Caco-2 (cell line): ENCODE measurements at regions not wholly inside any gene's neighbourhood (a gene's known extent, or its start where the extent isn't known, plus 50 kb on each side); places are given as distances from the start of the nearest gene placed in this dataset.

Source experiments
- BruUV-seq: library from RNA; stranded (reverse); fragments of 400-500 nt; replicated peaks from 2 replicates; lab custom pipeline; 2021; lab: Mats Ljungman, UMichigan
- CTCF ChIA-PET: fragments of 300-600 bp; sonication (Branson Sonifier 250); formaldehyde crosslinking; loops from one replicate; lab custom pipeline; 2022; ENCODE audit warnings: antibody characterized with exemption; lab: Charles Lee
- POLR2A ChIA-PET: fragments of 300-600 bp; sonication (Branson Sonifier 250); formaldehyde crosslinking; loops from one replicate; lab custom pipeline; 2022; ENCODE audit warnings: antibody characterized with exemption; lab: Charles Lee
- DNase-seq, 2 experiments: peaks; one replicate each; pipeline versions ENCODE4 v3.0.0 to v3.0.0-alpha.2; 2020 to 2022
- H3K27me3 ChIP-seq: replicated peaks from 2 replicates; pipeline ENCODE4 v1.6.0; 2011; ENCODE audit warnings: low read length; ENCODE audit not compliant: control insufficient read depth, insufficient read depth
- H3K36me3 ChIP-seq: 2 replicates; pipeline ENCODE4 v1.5.1; 2011; ENCODE audit warnings: low read length; ENCODE audit not compliant: control insufficient read depth, insufficient read depth
- H3K4me1 ChIP-seq: fragments of 250-450 bp; sonication (Bioruptor Pico); 2 replicates; pipeline ENCODE4 v1.5.1; 2020; ENCODE audit warnings: mild to moderate bottlenecking
- H3K4me3 ChIP-seq: 2 replicates; pipeline ENCODE4 v1.5.1; 2011; ENCODE audit warnings: low read depth, mild to moderate bottlenecking, control low read depth, low read length
- H3K9me3 ChIP-seq: fragments of 250-450 bp; sonication (Bioruptor Pico); 2 replicates; pipeline ENCODE4 v1.5.1; 2020; ENCODE audit warnings: mild to moderate bottlenecking, moderate library complexity
- H3K27ac Mint-ChIP-seq: one replicate; pipeline ENCODE4 v1.8.0; 2022; ENCODE audit warnings: mixed read lengths; ENCODE audit not compliant: unreplicated experiment
- H3K27me3 Mint-ChIP-seq: one replicate; pipeline ENCODE4 v1.8.0; 2022; ENCODE audit warnings: mixed read lengths; ENCODE audit not compliant: insufficient read depth, unreplicated experiment
- H3K36me3 Mint-ChIP-seq: one replicate; pipeline ENCODE4 v1.8.0; 2022; ENCODE audit warnings: mild to moderate bottlenecking, mixed read lengths; ENCODE audit not compliant: insufficient read depth, unreplicated experiment
- H3K4me1 Mint-ChIP-seq: one replicate; pipeline ENCODE4 v1.8.0; 2022; ENCODE audit warnings: low read depth, mixed read lengths; ENCODE audit not compliant: unreplicated experiment
- H3K4me3 Mint-ChIP-seq: one replicate; pipeline ENCODE4 v1.8.0; 2022; ENCODE audit warnings: mild to moderate bottlenecking, moderate library complexity, mixed read lengths; ENCODE audit not compliant: unreplicated experiment
- H3K9me3 Mint-ChIP-seq: one replicate; pipeline ENCODE4 v1.8.0; 2022; ENCODE audit warnings: mixed read lengths; ENCODE audit not compliant: unreplicated experiment
- intact Hi-C: fragments of 100-400 bp; cut with micrococcal nuclease; formaldehyde crosslinking; loops from one replicate; pipeline ENCODE4 v1.10.0; 2022; ENCODE audit not compliant: unreplicated experiment
- TF ChIP-seq, protein P1 (sequence below), 2 experiments: fragments of 200-600 bp in 1 of 2; IDR thresholded peaks; 1 replicate in 1 of 2; 2 replicates in 1 of 2; pipeline versions ENCODE4 v1.5.1 to v1.8.0; 2011 to 2022; ENCODE audit warnings: antibody characterized with exemption in 1 of 2, control low read depth in 1 of 2, inconsistent platforms in 1 of 2, low read depth in 1 of 2, low read length in 1 of 2, mild to moderate bottlenecking in 1 of 2, moderate library complexity in 1 of 2; ENCODE audit not compliant: insufficient read depth in 1 of 2, severe bottlenecking in 1 of 2, unreplicated experiment in 1 of 2

DNA sequence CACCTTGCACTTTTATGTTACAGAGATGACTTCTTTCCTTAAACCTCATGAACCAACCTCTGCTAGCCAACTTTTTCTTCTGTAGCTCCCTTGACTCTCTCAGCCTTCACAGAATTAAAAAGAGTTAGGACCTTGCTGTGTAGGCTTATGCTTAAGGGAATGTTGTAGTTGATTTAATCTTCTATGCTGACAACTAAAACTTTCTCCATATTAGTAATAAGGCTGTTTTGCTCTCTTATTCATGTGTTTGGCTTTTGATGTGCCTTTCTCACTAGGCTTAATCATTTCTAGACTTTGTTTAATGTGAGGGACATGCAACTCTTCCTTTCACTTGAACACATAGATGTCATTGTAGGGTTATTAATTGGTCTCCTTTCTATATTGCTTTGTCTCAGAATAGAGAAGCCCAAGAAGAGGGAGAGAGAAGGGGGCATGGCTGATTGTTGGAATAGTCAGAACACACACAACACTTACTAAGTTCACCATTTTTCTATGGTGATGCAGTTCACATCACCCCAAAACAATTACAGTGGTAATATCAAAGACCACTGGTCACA lies 509.5 kb downstream of the UQCRFS1 start:
- Mint-ChIP-seq H3K4me3 (no peak overlapping the region), H3K27ac (no peak overlapping the region), H3K9me3 (peaks cover 18% of the 10 kb centered on the region), H3K36me3 (no peaks in the 10 kb centered on the region), H3K4me1 (no peaks in the 10 kb centered on the region), H3K27me3 (no peaks in the 10 kb centered on the region)
- intact Hi-C loops, result no loop called here
- TF ChIP-seq, protein P1, sequence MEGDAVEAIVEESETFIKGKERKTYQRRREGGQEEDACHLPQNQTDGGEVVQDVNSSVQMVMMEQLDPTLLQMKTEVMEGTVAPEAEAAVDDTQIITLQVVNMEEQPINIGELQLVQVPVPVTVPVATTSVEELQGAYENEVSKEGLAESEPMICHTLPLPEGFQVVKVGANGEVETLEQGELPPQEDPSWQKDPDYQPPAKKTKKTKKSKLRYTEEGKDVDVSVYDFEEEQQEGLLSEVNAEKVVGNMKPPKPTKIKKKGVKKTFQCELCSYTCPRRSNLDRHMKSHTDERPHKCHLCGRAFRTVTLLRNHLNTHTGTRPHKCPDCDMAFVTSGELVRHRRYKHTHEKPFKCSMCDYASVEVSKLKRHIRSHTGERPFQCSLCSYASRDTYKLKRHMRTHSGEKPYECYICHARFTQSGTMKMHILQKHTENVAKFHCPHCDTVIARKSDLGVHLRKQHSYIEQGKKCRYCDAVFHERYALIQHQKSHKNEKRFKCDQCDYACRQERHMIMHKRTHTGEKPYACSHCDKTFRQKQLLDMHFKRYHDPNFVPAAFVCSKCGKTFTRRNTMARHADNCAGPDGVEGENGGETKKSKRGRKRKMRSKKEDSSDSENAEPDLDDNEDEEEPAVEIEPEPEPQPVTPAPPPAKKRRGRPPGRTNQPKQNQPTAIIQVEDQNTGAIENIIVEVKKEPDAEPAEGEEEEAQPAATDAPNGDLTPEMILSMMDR (IDR thresholded peaks at IDR 0.05; ENCODE audit: insufficient read depth in 1 of 2, low read depth in 1 of 2, low read length in 1 of 2, severe bottlenecking in 1 of 2, unreplicated experiment in 1 of 2), result no peak
- H3K4me1 ChIP-seq, result no peaks in the 10 kb centered on the region
- no peaks in the 10 kb centered on the region for H3K9me3 ChIP-seq
- ChIA-PET POLR2A (no interaction called here), CTCF (no interaction called here)
- H3K4me3 ChIP-seq, result no peak overlapping the region
- DNase-seq, result no peak
- H3K27me3 ChIP-seq, result no peaks in the 10 kb centered on the region
- BruUV-seq, result no TSS peak
- H3K36me3 ChIP-seq, result no peaks in the 10 kb centered on the region

DNA sequence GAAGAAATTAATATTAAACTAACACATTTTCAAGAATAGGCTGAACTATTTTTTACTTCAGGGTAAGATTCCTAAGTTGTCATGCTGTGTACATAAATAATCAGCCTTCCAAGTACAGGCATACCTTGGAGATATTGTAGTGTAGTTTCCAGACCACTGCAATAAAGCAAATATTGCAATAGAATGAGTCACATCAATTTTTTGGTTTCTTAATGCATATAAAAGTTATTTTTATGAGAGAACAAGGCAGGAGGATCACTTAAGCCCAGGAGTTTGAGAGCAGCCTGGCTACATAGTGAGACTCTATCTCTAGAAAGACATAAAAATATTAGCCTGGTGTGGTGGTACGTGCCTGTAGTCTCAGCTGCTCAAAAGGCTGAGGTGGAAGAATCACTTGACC lies 511.5 kb downstream of the UQCRFS1 start:
- Histone ChIP-seq H3K27me3 (no peaks in the 10 kb centered on the region), H3K36me3 (no peaks in the 10 kb centered on the region), H3K4me1 (no peaks in the 10 kb centered on the region), H3K9me3 (no peaks in the 10 kb centered on the region), H3K4me3 (no peak overlapping the region)
- no peak for DNase-seq
- POLR2A ChIA-PET, result no interaction called here
- TF ChIP-seq, protein P1 (IDR thresholded peaks at IDR 0.05; ENCODE audit: insufficient read depth in 1 of 2, low read depth in 1 of 2, low read length in 1 of 2, severe bottlenecking in 1 of 2, unreplicated experiment in 1 of 2), result no peak
- H3K4me3 Mint-ChIP-seq, result no peak overlapping the region
- H3K4me1 Mint-ChIP-seq, result no peaks in the 10 kb centered on the region
- H3K36me3 Mint-ChIP-seq, result no peaks in the 10 kb centered on the region
- no peak overlapping the region for H3K27ac Mint-ChIP-seq
- no TSS peak for BruUV-seq
- intact Hi-C loops, result no loop called here
- H3K27me3 Mint-ChIP-seq, result no peaks in the 10 kb centered on the region
- CTCF ChIA-PET, result no interaction called here
- H3K9me3 Mint-ChIP-seq, result peaks cover 15% of the 10 kb centered on the region

DNA sequence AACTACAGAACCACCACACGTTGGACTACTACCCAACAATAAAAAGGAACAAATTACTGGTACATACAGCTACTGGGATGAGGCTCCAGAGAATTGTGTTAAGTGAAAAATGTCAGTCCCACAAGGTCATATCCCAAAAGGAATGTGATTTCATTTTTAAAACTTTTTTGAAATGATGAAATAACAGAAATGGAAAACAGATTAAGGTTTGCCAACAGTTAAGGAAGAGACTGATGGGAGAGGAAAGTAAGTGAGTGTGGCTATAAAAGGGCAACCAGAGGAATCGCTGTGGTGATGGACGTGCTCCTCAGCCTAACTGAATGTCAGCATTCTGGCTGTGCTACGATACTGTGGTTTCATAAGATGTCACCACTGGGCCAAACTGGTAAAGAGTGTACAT lies 512.8 kb downstream of the UQCRFS1 start:
- Mint-ChIP-seq H3K36me3 (no peaks in the 10 kb centered on the region), H3K27ac (no peak overlapping the region), H3K9me3 (peaks cover 9% of the 10 kb centered on the region), H3K4me3 (no peak overlapping the region), H3K27me3 (no peaks in the 10 kb centered on the region), H3K4me1 (no peaks in the 10 kb centered on the region)
- Histone ChIP-seq H3K4me1 (no peaks in the 10 kb centered on the region), H3K4me3 (no peak overlapping the region), H3K27me3 (no peaks in the 10 kb centered on the region), H3K36me3 (no peaks in the 10 kb centered on the region), H3K9me3 (no peaks in the 10 kb centered on the region; the same call in 1 of the 2 replicates)
- BruUV-seq, result no TSS peak
- TF ChIP-seq, protein P1 (IDR thresholded peaks at IDR 0.05; ENCODE audit: insufficient read depth in 1 of 2, low read depth in 1 of 2, low read length in 1 of 2, severe bottlenecking in 1 of 2, unreplicated experiment in 1 of 2), result no peak
- DNase-seq, result no peak
- ChIA-PET CTCF (no interaction called here), POLR2A (no interaction called here)
- intact Hi-C loops, result no loop called here
